ENCODE measurements at regions not wholly inside any gene's neighbourhood (a gene's known extent, or its start where the extent isn't known, plus 50 kb on each side); places are given as distances from the start of the nearest gene placed in this dataset.
"Not testable (repeated sequence)": the region's sequence is repeated elsewhere in the genome, so short reads cannot be mapped to it uniquely, and the experiment has no call there.

- no peak for DNase-seq
Observed at GRCh38 chr20:40019510-40019909, 669.5 kb downstream of the MAFB start.

GRCh38 chr20:40017765-40018164 lies 671.3 kb downstream of the MAFB start:
- no peak for DNase-seq

- no peak for DNase-seq
Observed at GRCh38 chr20:40016890-40017289, 672.1 kb downstream of the MAFB start.

GRCh38 chr20:40016392-40016791 lies 672.6 kb downstream of the MAFB start:
- no peak for DNase-seq

DNA sequence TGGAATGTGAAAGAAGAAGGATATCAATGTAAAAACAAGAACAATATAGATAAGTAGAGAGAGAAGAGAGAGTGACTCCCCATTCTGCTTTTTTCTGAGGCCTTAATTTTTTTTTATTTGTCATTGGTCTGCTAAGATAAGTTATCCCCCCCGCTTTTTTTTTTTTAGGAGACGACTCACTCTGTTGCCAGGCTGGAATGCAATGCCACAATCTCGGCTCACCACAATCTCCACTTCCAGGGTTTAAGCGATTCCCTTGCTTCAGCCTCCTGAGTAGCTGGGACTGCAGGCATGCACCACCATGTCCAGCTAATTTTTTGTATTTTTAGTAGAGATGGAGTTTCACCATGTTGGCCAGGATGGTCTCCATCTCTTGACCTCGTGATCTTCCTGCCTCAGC lies 677.0 kb downstream of the MAFB start:
- not testable (repeated sequence) for DNase-seq

GRCh38 chr20:40010483-40010882 lies 678.6 kb downstream of the MAFB start:
- no peak for DNase-seq

DNA sequence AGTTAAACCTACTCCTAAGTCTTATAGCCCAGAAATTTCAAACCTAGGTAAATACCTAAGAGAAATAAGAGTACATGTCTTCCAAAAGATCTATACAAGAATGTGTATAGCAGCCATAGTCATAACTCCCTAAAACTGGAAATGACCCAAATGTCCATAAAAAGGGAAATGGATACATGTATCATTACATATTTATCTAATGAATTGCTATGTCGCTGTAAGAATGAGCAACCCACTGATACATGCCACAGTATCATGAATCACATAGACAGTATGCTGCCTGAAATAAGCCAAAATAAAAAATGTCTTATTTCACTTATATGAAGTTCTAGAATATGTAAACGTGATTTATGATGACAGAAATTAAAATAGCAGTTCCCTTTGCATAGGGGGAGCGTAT lies 679.5 kb downstream of the MAFB start:
- DNase-seq: no peak

DNA sequence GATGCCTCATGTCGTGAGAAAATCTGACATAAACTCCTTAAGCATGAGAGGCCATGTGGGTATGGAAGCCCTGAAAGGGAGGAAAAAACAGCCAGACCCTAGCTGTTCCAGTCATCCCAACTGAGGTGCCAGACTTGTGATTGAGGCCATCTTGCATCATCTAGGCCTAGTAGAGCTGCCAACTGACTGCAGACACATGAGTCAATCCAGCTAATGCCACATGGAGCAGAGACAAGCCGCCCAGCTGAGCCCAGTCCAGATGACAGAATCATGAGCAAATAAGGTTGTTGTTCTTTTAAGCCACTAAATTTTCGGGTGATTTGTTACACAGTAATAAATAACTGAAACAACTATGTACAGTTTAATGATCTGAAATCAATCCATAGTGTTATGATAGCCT lies 680.9 kb downstream of the MAFB start:
- no peak for DNase-seq

GRCh38 chr20:40006168-40006860 lies 682.7 kb downstream of the MAFB start:
- DNase-seq: no peak

- DNase-seq: not testable (repeated sequence)
Observed at GRCh38 chr20:40004092-40004491, 684.9 kb downstream of the MAFB start.

DNA sequence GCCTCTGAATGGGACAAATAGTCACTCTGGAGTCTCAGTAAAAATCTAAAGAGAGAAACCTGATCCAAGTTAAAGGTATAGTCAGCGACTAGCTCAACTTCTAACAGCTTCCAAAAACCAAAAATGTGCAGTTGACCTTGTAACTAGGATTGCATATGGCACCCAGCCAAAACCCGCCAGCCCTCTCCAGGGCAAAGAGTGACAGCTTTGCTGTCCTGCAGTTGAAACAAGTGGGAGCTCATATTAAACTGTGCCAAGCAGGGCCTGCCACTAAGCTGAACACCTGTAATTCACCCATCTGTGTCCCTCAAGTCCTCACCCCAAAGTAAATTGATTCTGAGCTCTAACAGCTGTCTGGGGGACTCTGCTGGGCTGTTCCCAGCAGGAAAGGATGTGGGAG lies 695.3 kb downstream of the MAFB start:
- no peak for DNase-seq

- DNase-seq: no peak
Observed at GRCh38 chr20:39990692-39991091, 698.3 kb downstream of the MAFB start.

GRCh38 chr20:39988991-39989390 lies 700.0 kb downstream of the MAFB start:
- no peak for DNase-seq

- no peak for DNase-seq
Observed at GRCh38 chr20:39986173-39986904, 702.7 kb downstream of the MAFB start.

- no peak for DNase-seq
Observed at GRCh38 chr20:39985271-39985827, 703.7 kb downstream of the MAFB start.

DNA sequence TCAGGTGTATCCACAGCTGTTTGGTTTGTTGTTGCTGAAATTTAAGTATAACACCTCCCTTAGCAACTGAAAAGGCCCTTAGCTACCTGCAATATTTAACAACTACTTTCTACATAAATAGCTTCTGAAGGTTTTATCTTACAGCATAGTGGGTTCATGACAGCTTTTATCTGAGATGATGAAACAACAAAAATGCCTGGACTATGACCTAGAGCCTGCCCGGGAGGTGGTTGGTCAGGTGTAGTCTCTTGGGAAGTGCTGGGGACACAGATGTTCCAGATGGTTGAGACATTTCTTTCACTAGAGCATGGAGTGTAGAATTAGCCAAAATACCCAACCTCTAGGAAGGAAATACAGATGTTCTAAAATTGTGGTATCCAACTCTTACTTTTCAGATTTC lies 705.4 kb downstream of the MAFB start:
- DNase-seq: no peak

DNA sequence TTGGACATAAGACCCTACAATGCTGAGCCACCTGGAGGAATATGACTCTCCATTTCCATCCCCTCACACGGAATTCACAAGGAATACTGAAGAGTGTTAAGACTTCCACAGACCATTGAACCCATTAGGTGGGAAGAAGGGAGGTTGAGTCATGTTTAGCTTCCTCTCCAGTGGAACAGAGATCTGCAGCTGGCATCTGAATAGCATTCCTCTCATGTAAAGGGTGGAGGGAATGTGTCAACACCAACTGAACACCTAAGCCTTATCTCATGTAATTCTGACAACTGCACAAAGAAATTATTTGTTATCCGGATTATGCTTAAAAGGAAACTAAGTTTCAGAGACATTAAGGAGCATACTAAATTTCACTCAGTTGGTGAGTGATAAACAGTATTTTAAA lies 705.9 kb downstream of the MAFB start:
- no peak for DNase-seq

DNA sequence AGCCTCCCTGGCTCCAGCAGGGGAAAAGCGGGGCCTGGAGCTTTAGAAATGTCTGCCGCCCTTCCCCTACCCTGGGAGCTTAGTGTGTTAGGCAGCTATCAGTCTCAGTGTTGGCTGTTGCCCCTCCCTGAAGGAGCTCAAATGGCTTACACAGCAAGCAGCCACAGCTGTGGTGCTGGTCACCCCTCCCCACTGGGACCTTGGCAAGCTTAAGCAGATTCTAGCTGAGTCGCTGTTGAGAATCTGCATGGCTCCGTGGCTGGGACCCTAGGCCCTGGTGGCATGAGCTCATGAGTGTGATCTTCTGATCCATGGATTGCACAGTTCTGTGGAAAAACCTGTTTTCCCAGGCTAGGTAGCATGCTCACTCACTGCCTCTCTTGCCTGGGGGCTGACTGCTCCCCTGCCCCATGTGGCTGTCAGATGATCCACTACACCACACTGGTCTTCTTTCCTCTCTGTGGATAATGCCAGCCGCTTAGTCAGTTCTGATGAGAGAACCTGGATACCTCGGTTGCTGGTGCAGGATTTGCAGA lies 714.0 kb downstream of the MAFB start:
- DNase-seq: no peak

GRCh38 chr20:39968495-39968894 lies 720.5 kb downstream of the MAFB start:
- no peak for DNase-seq

GRCh38 chr20:39967806-39968205 lies 721.2 kb downstream of the MAFB start:
- DNase-seq: no peak

GRCh38 chr20:39961637-39962244 lies 727.3 kb downstream of the MAFB start:
- no peak for DNase-seq

GRCh38 chr20:39960522-39961428 lies 728.3 kb downstream of the MAFB start:
- no peak for DNase-seq

DNA sequence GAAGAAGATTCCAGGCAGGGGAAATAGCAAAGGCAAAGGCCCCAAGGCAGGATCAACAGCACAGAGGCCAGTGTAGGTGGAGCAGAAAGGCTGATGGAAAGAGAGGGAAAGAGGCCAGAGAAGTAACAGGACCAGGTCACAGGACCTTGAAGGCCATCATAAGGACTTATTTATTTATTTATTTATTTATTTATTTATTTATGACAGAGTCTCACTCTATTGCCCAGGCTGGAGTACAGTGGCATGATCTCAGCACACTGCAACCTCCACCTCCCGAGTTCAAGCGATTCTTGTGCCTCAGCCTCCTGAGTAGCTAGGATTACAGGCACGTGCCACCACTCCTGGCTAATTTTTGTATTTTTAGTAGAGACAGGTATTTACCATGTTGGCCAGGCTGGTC lies 731.1 kb downstream of the MAFB start:
- not testable (repeated sequence) for DNase-seq

All from stimulated activated CD4-positive, alpha-beta T cell treated with anti-CD3 and anti-CD28 coated beads, Interleukin-4, amount 100 ng/mL, for 1 hour (primary cell).